ENCODE measurements at regions not wholly inside any gene's neighbourhood (a gene's known extent, or its start where the extent isn't known, plus 50 kb on each side); places are given as distances from the start of the nearest gene placed in this dataset.

- Histone ChIP-seq H3K9me1 (ENCODE audit: insufficient read depth, low read length) (no peaks in the 10 kb centered on the region), H2AK5ac (ENCODE audit: low read depth, low read length) (no peak overlapping the region), H3K4me2 (ENCODE audit: low read depth, low read length) (no peak overlapping the region), H3K27me3 (ENCODE audit: control insufficient read depth, insufficient read depth, low read length) (no peaks in the 10 kb centered on the region), H3K79me1 (ENCODE audit: low read depth in 1 of 2, low read length in 2 of 2) (no peaks in the 10 kb centered on the region), H4K8ac (ENCODE audit: low read depth in 2 of 2, low read length in 2 of 2) (no peak overlapping the region), H3K23ac (ENCODE audit: low read depth, low read length) (no peak overlapping the region), H4K20me1 (ENCODE audit: insufficient read depth, low read length) (no peaks in the 10 kb centered on the region), H3K4ac (ENCODE audit: low read depth, low read length) (no peak overlapping the region), H2BK5ac (ENCODE audit: low read depth, low read length, poor library complexity, severe bottlenecking) (no peak overlapping the region), H2AFZ (replicated peaks; ENCODE audit: low read length, poor library complexity) (no peak overlapping the region), H4K5ac (ENCODE audit: low read depth, low read length) (no peak overlapping the region), H3K36me3 (ENCODE audit: control insufficient read depth, insufficient read depth, low read length) (no peaks in the 10 kb centered on the region), H3K4me3 (ENCODE audit: insufficient read depth, low read depth, low read length) (no peak overlapping the region), H2BK15ac (ENCODE audit: low read depth, low read length) (no peak overlapping the region), H3K4me1 (ENCODE audit: control insufficient read depth, insufficient read depth, low read length) (no peaks in the 10 kb centered on the region), H3K14ac (replicated peaks; ENCODE audit: low read depth, low read length) (no peak overlapping the region), H3K27ac (ENCODE audit: insufficient read depth, low read length) (no peak overlapping the region), H2AK9ac (replicated peaks; ENCODE audit: low read depth, low read length, poor library complexity) (no peak overlapping the region), H2BK120ac (ENCODE audit: low read depth, low read length) (no peak overlapping the region), H2BK20ac (ENCODE audit: low read depth, low read length) (no peak overlapping the region), H3K9me3 (ENCODE audit: control insufficient read depth, insufficient read depth, low read length) (no peaks in the 10 kb centered on the region; the same call in 1 of the 2 replicates), H3K56ac (ENCODE audit: extremely low read depth, insufficient read depth, low read length) (no peak overlapping the region), H3K9ac (ENCODE audit: low read depth, low read length) (no peak overlapping the region), H3K18ac (ENCODE audit: low read depth, low read length) (no peak overlapping the region), H4K91ac (ENCODE audit: insufficient read depth, low read depth, low read length) (no peak overlapping the region)
- dilution Hi-C loops (cut with HindIII; ENCODE audit: low sequenced_read_pairs, unreplicated experiment) (no loop called here), in situ Hi-C loops (cut with MboI; ENCODE audit: low sequenced_read_pairs) (loop anchor here (10.0 kb wide), 1 partner anchor 619 kb away; no protein-coding TSS in a partner anchor), intact Hi-C loops (cut with micrococcal nuclease) (no loop called here)
- ChIA-PET POLR2A (ENCODE audit: unreplicated experiment) (no interaction called here), CTCF (no interaction called here)
- BruUV-seq (replicated peaks) = no TSS peak
- TF ChIP-seq FOS (IDR thresholded peaks at IDR 0.05; ENCODE audit: low read depth, low read length) (no peak), RCOR1 (IDR thresholded peaks at IDR 0.05; ENCODE audit: insufficient replicate concordance, low read length) (no peak), RFX5 (IDR thresholded peaks at IDR 0.05; ENCODE audit: low read depth, low read length) (no peak), CTCF (conservative IDR thresholded peaks at IDR 0.05; ENCODE audit: low read depth, low read length) (no peak), MAFK (IDR thresholded peaks at IDR 0.05; ENCODE audit: low read depth, low read length) (no peak), NFE2L2 (IDR thresholded peaks at IDR 0.05; ENCODE audit: low read depth, low read length) (no peak), CHD1 (IDR thresholded peaks at IDR 0.05; ENCODE audit: low read depth, low read length) (no peak), SMC3 (IDR thresholded peaks at IDR 0.05; ENCODE audit: low read depth, low read length) (no peak), POLR2A (IDR thresholded peaks at IDR 0.05; ENCODE audit: low read depth, low read length) (no peak), BHLHE40 (IDR thresholded peaks at IDR 0.05; ENCODE audit: low read depth, low read length) (no peak), RAD21 (IDR thresholded peaks at IDR 0.05; ENCODE audit: low read length) (no peak), CEBPB (IDR thresholded peaks at IDR 0.05; ENCODE audit: low read depth, low read length) (no peak)
- TF ChIP-seq, protein P1, sequence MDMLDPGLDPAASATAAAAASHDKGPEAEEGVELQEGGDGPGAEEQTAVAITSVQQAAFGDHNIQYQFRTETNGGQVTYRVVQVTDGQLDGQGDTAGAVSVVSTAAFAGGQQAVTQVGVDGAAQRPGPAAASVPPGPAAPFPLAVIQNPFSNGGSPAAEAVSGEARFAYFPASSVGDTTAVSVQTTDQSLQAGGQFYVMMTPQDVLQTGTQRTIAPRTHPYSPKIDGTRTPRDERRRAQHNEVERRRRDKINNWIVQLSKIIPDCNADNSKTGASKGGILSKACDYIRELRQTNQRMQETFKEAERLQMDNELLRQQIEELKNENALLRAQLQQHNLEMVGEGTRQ (IDR thresholded peaks at IDR 0.05; ENCODE audit: low read depth, low read length) = no peak
- TF ChIP-seq, protein P2, sequence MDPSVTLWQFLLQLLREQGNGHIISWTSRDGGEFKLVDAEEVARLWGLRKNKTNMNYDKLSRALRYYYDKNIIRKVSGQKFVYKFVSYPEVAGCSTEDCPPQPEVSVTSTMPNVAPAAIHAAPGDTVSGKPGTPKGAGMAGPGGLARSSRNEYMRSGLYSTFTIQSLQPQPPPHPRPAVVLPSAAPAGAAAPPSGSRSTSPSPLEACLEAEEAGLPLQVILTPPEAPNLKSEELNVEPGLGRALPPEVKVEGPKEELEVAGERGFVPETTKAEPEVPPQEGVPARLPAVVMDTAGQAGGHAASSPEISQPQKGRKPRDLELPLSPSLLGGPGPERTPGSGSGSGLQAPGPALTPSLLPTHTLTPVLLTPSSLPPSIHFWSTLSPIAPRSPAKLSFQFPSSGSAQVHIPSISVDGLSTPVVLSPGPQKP (IDR thresholded peaks at IDR 0.05; ENCODE audit: borderline replicate concordance, low read depth, low read length) = no peak
- no CpG with 5 or more reads among the region's 2 CpGs for WGBS, 2 experiments (ENCODE audit: extremely low coverage in 2 of 2, insufficient read length in 1 of 2)
- no peak for DNase-seq
- no peak for ATAC-seq (ENCODE audit: low read depth)
These were observed 462.2 kb upstream of the RARB start for GRCh38 chr3:24965706-24966385.
